IMR-90 (cell line): ENCODE measurements at regions not wholly inside any gene's neighbourhood (a gene's known extent, or its start where the extent isn't known, plus 50 kb on each side); places are given as distances from the start of the nearest gene placed in this dataset.

Experiments used
- ATAC-seq: fragments of 200-7000 bp; cut with Tn5 transposase; 2 replicates; pipeline ENCODE4 v1.9.1; 2020; ENCODE audit warnings: low read depth, mild to moderate bottlenecking, moderate library complexity
- BruUV-seq: library from RNA; stranded (reverse); fragments of 400-500 nt; replicated peaks from 2 replicates; lab custom pipeline; 2021; lab: Mats Ljungman, UMichigan
- CTCF ChIA-PET: fragments of 300-600 bp; formaldehyde crosslinking; extraction: SDS; loops from one replicate; lab custom pipeline; 2021; ENCODE audit warnings: antibody characterized with exemption; lab: Yijun Ruan, JAX
- POLR2A ChIA-PET: fragments of 300-600 bp; sonication (Branson Sonifier 250); formaldehyde crosslinking; loops from one replicate; lab custom pipeline; 2022; ENCODE audit warnings: antibody characterized with exemption; ENCODE audit not compliant: unreplicated experiment; lab: Charles Lee
- DNase-seq: peaks from one replicate; pipeline ENCODE4 v3.0.0; 2013
- H2AFZ ChIP-seq: replicated peaks from 2 replicates; pipeline ENCODE3; 2013; ENCODE audit warnings: low read length, mild to moderate bottlenecking; ENCODE audit not compliant: poor library complexity
- H2AK5ac ChIP-seq: 2 replicates; pipeline ENCODE4 v1.6.1; 2013; ENCODE audit warnings: low read depth, low read length, inconsistent platforms
- H2AK9ac ChIP-seq: replicated peaks from 2 replicates; pipeline ENCODE3; 2013; ENCODE audit warnings: mild to moderate bottlenecking, low read depth, low read length, moderate library complexity; ENCODE audit not compliant: poor library complexity
- H2BK120ac ChIP-seq: 2 replicates; pipeline ENCODE4 v1.6.1; 2013; ENCODE audit warnings: low read depth, low read length, inconsistent platforms
- H2BK15ac ChIP-seq: 3 replicates; pipeline ENCODE4 v1.6.1; 2013; ENCODE audit warnings: low read depth, low read length, inconsistent platforms
- H2BK20ac ChIP-seq: 2 replicates; pipeline ENCODE4 v1.6.1; 2013; ENCODE audit warnings: low read depth, mild to moderate bottlenecking, inconsistent platforms, low read length, moderate library complexity
- H2BK5ac ChIP-seq: 2 replicates; pipeline ENCODE4 v1.6.1; 2013; ENCODE audit warnings: mild to moderate bottlenecking, low read depth, low read length, inconsistent platforms; ENCODE audit not compliant: poor library complexity, severe bottlenecking
- H3K14ac ChIP-seq: replicated peaks from 2 replicates; pipeline ENCODE4 v1.6.1; 2013; ENCODE audit warnings: low read depth, low read length, inconsistent platforms
- H3K18ac ChIP-seq: 2 replicates; pipeline ENCODE4 v1.6.1; 2013; ENCODE audit warnings: low read depth, low read length, control low read depth
- H3K23ac ChIP-seq: 2 replicates; pipeline ENCODE4 v1.6.1; 2013; ENCODE audit warnings: low read depth, low read length, inconsistent platforms
- H3K27ac ChIP-seq: 2 replicates; pipeline ENCODE4 v1.5.1; 2013; ENCODE audit warnings: mild to moderate bottlenecking, control low read depth, low read length; ENCODE audit not compliant: insufficient read depth
- H3K27me3 ChIP-seq: 2 replicates; pipeline ENCODE4 v1.6.1; 2013; ENCODE audit warnings: low read length; ENCODE audit not compliant: control insufficient read depth, insufficient read depth
- H3K36me3 ChIP-seq: 2 replicates; pipeline ENCODE4 v1.6.1; 2013; ENCODE audit warnings: low read length, mixed read lengths; ENCODE audit not compliant: control insufficient read depth, insufficient read depth
- H3K4ac ChIP-seq: 2 replicates; pipeline ENCODE4 v1.6.1; 2013; ENCODE audit warnings: low read depth, low read length, inconsistent platforms
- H3K4me1 ChIP-seq: 2 replicates; pipeline ENCODE4 v1.6.1; 2013; ENCODE audit warnings: low read length, mixed read lengths; ENCODE audit not compliant: control insufficient read depth, insufficient read depth
- H3K4me2 ChIP-seq: 2 replicates; pipeline ENCODE4 v1.6.1; 2013; ENCODE audit warnings: low read depth, mild to moderate bottlenecking, control low read depth, low read length, moderate library complexity
- H3K4me3 ChIP-seq: 2 replicates; pipeline ENCODE4 v1.5.1; 2013; ENCODE audit warnings: low read depth, mild to moderate bottlenecking, control low read depth, low read length, moderate library complexity; ENCODE audit not compliant: insufficient read depth
- H3K56ac ChIP-seq: 2 replicates; pipeline ENCODE4 v1.6.1; 2013; ENCODE audit warnings: low read length, inconsistent platforms; ENCODE audit not compliant: insufficient read depth; ENCODE audit errors: extremely low read depth
- H3K79me1 ChIP-seq, 2 experiments: 2 replicates each; pipeline ENCODE4 v1.6.1; 2013; ENCODE audit warnings: low read length in 2 of 2, inconsistent platforms in 1 of 2, low read depth in 1 of 2
- H3K9ac ChIP-seq: 2 replicates; pipeline ENCODE4 v1.6.1; 2013; ENCODE audit warnings: low read depth, low read length, control low read depth
- H3K9me1 ChIP-seq: 2 replicates; pipeline ENCODE4 v1.6.1; 2013; ENCODE audit warnings: low read length, inconsistent platforms; ENCODE audit not compliant: insufficient read depth
- H3K9me3 ChIP-seq: 2 replicates; pipeline ENCODE4 v1.6.1; 2013; ENCODE audit warnings: low read length; ENCODE audit not compliant: control insufficient read depth, insufficient read depth
- H4K20me1 ChIP-seq: 2 replicates; pipeline ENCODE4 v1.6.1; 2013; ENCODE audit warnings: low read length, inconsistent platforms; ENCODE audit not compliant: insufficient read depth
- H4K5ac ChIP-seq: 2 replicates; pipeline ENCODE4 v1.6.1; 2013; ENCODE audit warnings: mild to moderate bottlenecking, low read depth, low read length, control low read depth
- H4K8ac ChIP-seq, 2 experiments: 2 replicates each; pipeline ENCODE4 v1.6.1; 2013; ENCODE audit warnings: low read depth in 2 of 2, low read length in 2 of 2, control low read depth in 1 of 2, inconsistent platforms in 1 of 2
- H4K91ac ChIP-seq: 2 replicates; pipeline ENCODE4 v1.6.1; 2013; ENCODE audit warnings: low read depth, low read length, inconsistent platforms; ENCODE audit not compliant: insufficient read depth
- BHLHE40 ChIP-seq: fragments of 150-350 bp; IDR thresholded peaks from 2 replicates; pipeline ENCODE4 v1.6.1; 2016; ENCODE audit warnings: mild to moderate bottlenecking, low read depth, low read length
- CHD1 ChIP-seq: IDR thresholded peaks from 2 replicates; pipeline ENCODE4 v1.6.1; 2012; ENCODE audit warnings: low read depth, low read length, improper control_type of control experiment
- MAFK ChIP-seq: IDR thresholded peaks from 2 replicates; pipeline ENCODE4 v1.6.1; 2012; ENCODE audit warnings: low read depth, low read length, improper control_type of control experiment
- MAZ ChIP-seq: IDR thresholded peaks from 2 replicates; pipeline ENCODE4 v1.6.1; 2012; ENCODE audit warnings: low read depth, mild to moderate bottlenecking, low read length, improper control_type of control experiment, moderate library complexity, borderline replicate concordance
- MXI1 ChIP-seq: IDR thresholded peaks from 2 replicates; pipeline ENCODE4 v1.6.1; 2012; ENCODE audit warnings: low read depth, mild to moderate bottlenecking, low read length, moderate library complexity, borderline replicate concordance
- NFE2L2 ChIP-seq: fragments of 150-350 bp; IDR thresholded peaks from 2 replicates; pipeline ENCODE4 v1.6.1; 2016; ENCODE audit warnings: low read depth, mild to moderate bottlenecking, low read length
- RCOR1 ChIP-seq: IDR thresholded peaks from 2 replicates; pipeline ENCODE4 v1.6.1; 2012; ENCODE audit warnings: mild to moderate bottlenecking, low read length, improper control_type of control experiment; ENCODE audit not compliant: insufficient replicate concordance
- RFX5 ChIP-seq: IDR thresholded peaks from 2 replicates; pipeline ENCODE4 v1.8.0; 2012; ENCODE audit warnings: low read depth, mild to moderate bottlenecking, low read length, moderate library complexity
- dilution Hi-C: fragments of 300-500 bp; cut with HindIII; formaldehyde crosslinking; loops from one replicate; pipeline ENCODE4 v1.14.3; 2018; ENCODE audit warnings: low sequenced_read_pairs; ENCODE audit not compliant: unreplicated experiment
- in situ Hi-C: fragments of 300-500 bp; cut with MboI; formaldehyde crosslinking; loops from 3 replicates; pipeline ENCODE4 v1.14.3; 2019; ENCODE audit warnings: low sequenced_read_pairs, inconsistent platforms, mixed read lengths
- intact Hi-C: fragments of 100-400 bp; cut with micrococcal nuclease; formaldehyde crosslinking; loops from 2 replicates; pipeline ENCODE4 v1.10.0; 2022
- TF ChIP-seq, protein P1 (sequence below): conservative IDR thresholded peaks from 2 replicates; pipeline ENCODE4 v1.5.1; 2012; ENCODE audit warnings: mild to moderate bottlenecking, low read depth, low read length, improper control_type of control experiment
- TF ChIP-seq, protein P2 (sequence below): fragments of 150-350 bp; IDR thresholded peaks from 2 replicates; pipeline ENCODE4 v1.6.1; 2017; ENCODE audit warnings: mild to moderate bottlenecking, antibody characterized with exemption, low read length, low read depth

DNA sequence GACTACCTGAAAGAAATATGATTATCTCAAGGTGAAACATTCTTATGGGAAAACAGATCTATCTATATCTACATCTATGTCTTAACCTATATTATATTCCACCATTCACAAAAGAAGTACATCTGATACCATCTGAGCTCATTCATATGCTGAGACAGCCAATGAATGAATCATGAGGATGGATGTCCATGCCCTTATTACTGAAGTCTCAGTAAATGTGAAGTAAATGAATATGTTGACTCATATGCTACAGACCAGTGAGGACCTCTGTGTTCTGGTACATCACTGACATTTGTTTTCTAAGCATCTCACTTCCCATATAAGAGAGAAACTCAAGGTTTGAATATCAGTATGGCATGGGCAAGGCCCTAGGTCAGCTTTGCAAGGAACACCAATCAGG is 311.2 kb upstream of the TMC3 start:
- Histone ChIP-seq H3K18ac (no peak overlapping the region), H3K4me1 (no peaks in the 10 kb centered on the region), H2BK120ac (no peak overlapping the region), H2BK15ac (no peak overlapping the region), H3K27ac (no peak overlapping the region), H2AFZ (no peak overlapping the region), H3K9me1 (no peaks in the 10 kb centered on the region), H3K9ac (no peak overlapping the region), H2AK9ac (no peak overlapping the region), H4K20me1 (no peaks in the 10 kb centered on the region), H2BK20ac (no peak overlapping the region), H3K79me1 (no peaks in the 10 kb centered on the region), H3K56ac (no peak overlapping the region), H4K8ac (no peak overlapping the region), H3K9me3 (no peaks in the 10 kb centered on the region), H3K4me2 (no peak overlapping the region), H3K4ac (no peak overlapping the region), H3K4me3 (no peak overlapping the region), H3K23ac (no peak overlapping the region), H3K27me3 (no peaks in the 10 kb centered on the region), H3K36me3 (no peaks in the 10 kb centered on the region), H3K14ac (no peak overlapping the region), H2AK5ac (no peak overlapping the region), H4K91ac (no peak overlapping the region), H4K5ac (no peak overlapping the region), H2BK5ac (no peak overlapping the region)
- ChIA-PET POLR2A (no interaction called here), CTCF (no interaction called here)
- no peak for ATAC-seq
- no peak for DNase-seq
- in situ Hi-C loops: no loop called here
- dilution Hi-C loops: no loop called here
- TF ChIP-seq NFE2L2 (no peak), MAFK (no peak), MXI1 (no peak), RFX5 (no peak), CHD1 (no peak), MAZ (no peak), RCOR1 (no peak), BHLHE40 (no peak)
- TF ChIP-seq, protein P1, sequence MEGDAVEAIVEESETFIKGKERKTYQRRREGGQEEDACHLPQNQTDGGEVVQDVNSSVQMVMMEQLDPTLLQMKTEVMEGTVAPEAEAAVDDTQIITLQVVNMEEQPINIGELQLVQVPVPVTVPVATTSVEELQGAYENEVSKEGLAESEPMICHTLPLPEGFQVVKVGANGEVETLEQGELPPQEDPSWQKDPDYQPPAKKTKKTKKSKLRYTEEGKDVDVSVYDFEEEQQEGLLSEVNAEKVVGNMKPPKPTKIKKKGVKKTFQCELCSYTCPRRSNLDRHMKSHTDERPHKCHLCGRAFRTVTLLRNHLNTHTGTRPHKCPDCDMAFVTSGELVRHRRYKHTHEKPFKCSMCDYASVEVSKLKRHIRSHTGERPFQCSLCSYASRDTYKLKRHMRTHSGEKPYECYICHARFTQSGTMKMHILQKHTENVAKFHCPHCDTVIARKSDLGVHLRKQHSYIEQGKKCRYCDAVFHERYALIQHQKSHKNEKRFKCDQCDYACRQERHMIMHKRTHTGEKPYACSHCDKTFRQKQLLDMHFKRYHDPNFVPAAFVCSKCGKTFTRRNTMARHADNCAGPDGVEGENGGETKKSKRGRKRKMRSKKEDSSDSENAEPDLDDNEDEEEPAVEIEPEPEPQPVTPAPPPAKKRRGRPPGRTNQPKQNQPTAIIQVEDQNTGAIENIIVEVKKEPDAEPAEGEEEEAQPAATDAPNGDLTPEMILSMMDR: no peak
- TF ChIP-seq, protein P2, sequence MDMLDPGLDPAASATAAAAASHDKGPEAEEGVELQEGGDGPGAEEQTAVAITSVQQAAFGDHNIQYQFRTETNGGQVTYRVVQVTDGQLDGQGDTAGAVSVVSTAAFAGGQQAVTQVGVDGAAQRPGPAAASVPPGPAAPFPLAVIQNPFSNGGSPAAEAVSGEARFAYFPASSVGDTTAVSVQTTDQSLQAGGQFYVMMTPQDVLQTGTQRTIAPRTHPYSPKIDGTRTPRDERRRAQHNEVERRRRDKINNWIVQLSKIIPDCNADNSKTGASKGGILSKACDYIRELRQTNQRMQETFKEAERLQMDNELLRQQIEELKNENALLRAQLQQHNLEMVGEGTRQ: no peak
- intact Hi-C loops: no loop called here
- no TSS peak for BruUV-seq
